GM23338 (cell line): ENCODE measurements at regions not wholly inside any gene's neighbourhood (a gene's known extent, or its start where the extent isn't known, plus 50 kb on each side); places are given as distances from the start of the nearest gene placed in this dataset.

Experiments used
- ATAC-seq: fragments of 200-7000 bp; cut with Tn5 transposase; 3 replicates; pipeline ENCODE4 v1.9.1; 2020
- DNase-seq: peaks from one replicate; pipeline ENCODE4 v3.0.0-alpha.2; 2015; ENCODE audit warnings: low spot score
- H2AFZ ChIP-seq: fragments of 200-600 bp; sonication (generic); 2 replicates; pipeline ENCODE4 v1.8.0; 2016; ENCODE audit warnings: antibody characterized with exemption, mild to moderate bottlenecking, moderate library complexity
- H3F3A ChIP-seq: fragments of 200-600 bp; sonication (generic); replicated peaks from 2 replicates; pipeline ENCODE4 v1.8.0; 2017; ENCODE audit warnings: antibody characterized with exemption, mixed run types, low read depth
- H3K27ac ChIP-seq: fragments of 200-600 bp; sonication (generic); 2 replicates; pipeline ENCODE4 v1.6.1; 2016; ENCODE audit warnings: low read depth
- H3K27me3 ChIP-seq: fragments of 200-600 bp; sonication (generic); 2 replicates; pipeline ENCODE4 v1.8.0; 2016; ENCODE audit warnings: mild to moderate bottlenecking, mixed run types, moderate library complexity; ENCODE audit not compliant: insufficient read depth
- H3K36me3 ChIP-seq: fragments of 200-600 bp; sonication (generic); 2 replicates; pipeline ENCODE4 v1.8.0; 2016; ENCODE audit warnings: mild to moderate bottlenecking; ENCODE audit not compliant: insufficient read depth
- H3K4me1 ChIP-seq: fragments of 200-600 bp; sonication (generic); 2 replicates; pipeline ENCODE4 v1.8.0; 2016; ENCODE audit warnings: mild to moderate bottlenecking, moderate library complexity; ENCODE audit not compliant: insufficient read depth
- H3K4me2 ChIP-seq: fragments of 200-600 bp; sonication (generic); 2 replicates; pipeline ENCODE4 v1.7.1; 2017; ENCODE audit warnings: mixed run types
- H3K4me3 ChIP-seq: fragments of 200-600 bp; sonication (generic); 2 replicates; pipeline ENCODE4 v1.6.1; 2016; ENCODE audit warnings: mixed run types
- H3K79me2 ChIP-seq: fragments of 200-600 bp; sonication (generic); replicated peaks from 2 replicates; pipeline ENCODE4 v1.8.0; 2017; ENCODE audit warnings: mild to moderate bottlenecking; ENCODE audit not compliant: insufficient read depth
- H3K9me2 ChIP-seq: fragments of 200-600 bp; sonication (generic); 2 replicates; pipeline ENCODE4 v1.8.0; 2017; ENCODE audit not compliant: insufficient read depth
- H4K20me1 ChIP-seq: fragments of 200-600 bp; sonication (generic); replicated peaks from 2 replicates; pipeline ENCODE4 v1.8.0; 2017; ENCODE audit warnings: mild to moderate bottlenecking; ENCODE audit not compliant: insufficient read depth
- H3K27ac Mint-ChIP-seq: 2 replicates; pipeline ENCODE4 v1.8.0; 2020; ENCODE audit warnings: inconsistent platforms, mild to moderate bottlenecking, moderate library complexity, mixed read lengths
- H3K27me3 Mint-ChIP-seq: 3 replicates; pipeline ENCODE4 v1.8.0; 2022; ENCODE audit warnings: low read depth, mild to moderate bottlenecking, moderate library complexity, mixed read lengths, inconsistent platforms; ENCODE audit not compliant: insufficient read depth, poor library complexity
- H3K36me3 Mint-ChIP-seq: 3 replicates; pipeline ENCODE4 v1.8.0; 2021; ENCODE audit warnings: low read depth, mild to moderate bottlenecking, inconsistent platforms, moderate library complexity, mixed read lengths
- H3K4me1 Mint-ChIP-seq: 3 replicates; pipeline ENCODE4 v1.8.0; 2020; ENCODE audit warnings: mild to moderate bottlenecking, inconsistent platforms, mixed read lengths
- H3K4me3 Mint-ChIP-seq: 3 replicates; pipeline ENCODE4 v1.8.0; 2021; ENCODE audit warnings: moderate library complexity, mild to moderate bottlenecking, inconsistent platforms, mixed read lengths
- H3K9me3 Mint-ChIP-seq: 3 replicates; pipeline ENCODE4 v1.8.0; 2020; ENCODE audit warnings: moderate library complexity, mild to moderate bottlenecking, inconsistent platforms, mixed read lengths
- EZH2phosphoT487 ChIP-seq: fragments of 200-600 bp; sonication (generic); IDR thresholded peaks from one replicate; pipeline ENCODE4 v1.8.1; 2018; ENCODE audit warnings: antibody characterized with exemption; ENCODE audit not compliant: unreplicated experiment
- NANOG ChIP-seq: IDR thresholded peaks from 2 replicates; pipeline ENCODE4 v1.6.1; 2016; ENCODE audit warnings: antibody characterized with exemption, borderline replicate concordance
- POLR2AphosphoS5 ChIP-seq: IDR thresholded peaks from 2 replicates; pipeline ENCODE4 v1.6.1; 2016; ENCODE audit warnings: antibody characterized with exemption, low read depth
- ZNF114 ChIP-seq: fragments of 250-450 bp; sonication (Bioruptor Pico); IDR thresholded peaks from 2 replicates; pipeline ENCODE4 v1.5.0; 2020; ENCODE audit warnings: mild to moderate bottlenecking, moderate library complexity
- ZNF331 ChIP-seq: fragments of 250-450 bp; sonication (Bioruptor Pico); IDR thresholded peaks from 2 replicates; pipeline ENCODE4 v1.5.0; 2020; ENCODE audit warnings: low read depth, mild to moderate bottlenecking, moderate library complexity
- TF ChIP-seq, protein P1 (sequence below): fragments of 250-450 bp; sonication (Bioruptor Pico); IDR thresholded peaks from 2 replicates; pipeline ENCODE4 v1.5.0; 2020; ENCODE audit warnings: mild to moderate bottlenecking, moderate library complexity

- TF ChIP-seq, protein P1, sequence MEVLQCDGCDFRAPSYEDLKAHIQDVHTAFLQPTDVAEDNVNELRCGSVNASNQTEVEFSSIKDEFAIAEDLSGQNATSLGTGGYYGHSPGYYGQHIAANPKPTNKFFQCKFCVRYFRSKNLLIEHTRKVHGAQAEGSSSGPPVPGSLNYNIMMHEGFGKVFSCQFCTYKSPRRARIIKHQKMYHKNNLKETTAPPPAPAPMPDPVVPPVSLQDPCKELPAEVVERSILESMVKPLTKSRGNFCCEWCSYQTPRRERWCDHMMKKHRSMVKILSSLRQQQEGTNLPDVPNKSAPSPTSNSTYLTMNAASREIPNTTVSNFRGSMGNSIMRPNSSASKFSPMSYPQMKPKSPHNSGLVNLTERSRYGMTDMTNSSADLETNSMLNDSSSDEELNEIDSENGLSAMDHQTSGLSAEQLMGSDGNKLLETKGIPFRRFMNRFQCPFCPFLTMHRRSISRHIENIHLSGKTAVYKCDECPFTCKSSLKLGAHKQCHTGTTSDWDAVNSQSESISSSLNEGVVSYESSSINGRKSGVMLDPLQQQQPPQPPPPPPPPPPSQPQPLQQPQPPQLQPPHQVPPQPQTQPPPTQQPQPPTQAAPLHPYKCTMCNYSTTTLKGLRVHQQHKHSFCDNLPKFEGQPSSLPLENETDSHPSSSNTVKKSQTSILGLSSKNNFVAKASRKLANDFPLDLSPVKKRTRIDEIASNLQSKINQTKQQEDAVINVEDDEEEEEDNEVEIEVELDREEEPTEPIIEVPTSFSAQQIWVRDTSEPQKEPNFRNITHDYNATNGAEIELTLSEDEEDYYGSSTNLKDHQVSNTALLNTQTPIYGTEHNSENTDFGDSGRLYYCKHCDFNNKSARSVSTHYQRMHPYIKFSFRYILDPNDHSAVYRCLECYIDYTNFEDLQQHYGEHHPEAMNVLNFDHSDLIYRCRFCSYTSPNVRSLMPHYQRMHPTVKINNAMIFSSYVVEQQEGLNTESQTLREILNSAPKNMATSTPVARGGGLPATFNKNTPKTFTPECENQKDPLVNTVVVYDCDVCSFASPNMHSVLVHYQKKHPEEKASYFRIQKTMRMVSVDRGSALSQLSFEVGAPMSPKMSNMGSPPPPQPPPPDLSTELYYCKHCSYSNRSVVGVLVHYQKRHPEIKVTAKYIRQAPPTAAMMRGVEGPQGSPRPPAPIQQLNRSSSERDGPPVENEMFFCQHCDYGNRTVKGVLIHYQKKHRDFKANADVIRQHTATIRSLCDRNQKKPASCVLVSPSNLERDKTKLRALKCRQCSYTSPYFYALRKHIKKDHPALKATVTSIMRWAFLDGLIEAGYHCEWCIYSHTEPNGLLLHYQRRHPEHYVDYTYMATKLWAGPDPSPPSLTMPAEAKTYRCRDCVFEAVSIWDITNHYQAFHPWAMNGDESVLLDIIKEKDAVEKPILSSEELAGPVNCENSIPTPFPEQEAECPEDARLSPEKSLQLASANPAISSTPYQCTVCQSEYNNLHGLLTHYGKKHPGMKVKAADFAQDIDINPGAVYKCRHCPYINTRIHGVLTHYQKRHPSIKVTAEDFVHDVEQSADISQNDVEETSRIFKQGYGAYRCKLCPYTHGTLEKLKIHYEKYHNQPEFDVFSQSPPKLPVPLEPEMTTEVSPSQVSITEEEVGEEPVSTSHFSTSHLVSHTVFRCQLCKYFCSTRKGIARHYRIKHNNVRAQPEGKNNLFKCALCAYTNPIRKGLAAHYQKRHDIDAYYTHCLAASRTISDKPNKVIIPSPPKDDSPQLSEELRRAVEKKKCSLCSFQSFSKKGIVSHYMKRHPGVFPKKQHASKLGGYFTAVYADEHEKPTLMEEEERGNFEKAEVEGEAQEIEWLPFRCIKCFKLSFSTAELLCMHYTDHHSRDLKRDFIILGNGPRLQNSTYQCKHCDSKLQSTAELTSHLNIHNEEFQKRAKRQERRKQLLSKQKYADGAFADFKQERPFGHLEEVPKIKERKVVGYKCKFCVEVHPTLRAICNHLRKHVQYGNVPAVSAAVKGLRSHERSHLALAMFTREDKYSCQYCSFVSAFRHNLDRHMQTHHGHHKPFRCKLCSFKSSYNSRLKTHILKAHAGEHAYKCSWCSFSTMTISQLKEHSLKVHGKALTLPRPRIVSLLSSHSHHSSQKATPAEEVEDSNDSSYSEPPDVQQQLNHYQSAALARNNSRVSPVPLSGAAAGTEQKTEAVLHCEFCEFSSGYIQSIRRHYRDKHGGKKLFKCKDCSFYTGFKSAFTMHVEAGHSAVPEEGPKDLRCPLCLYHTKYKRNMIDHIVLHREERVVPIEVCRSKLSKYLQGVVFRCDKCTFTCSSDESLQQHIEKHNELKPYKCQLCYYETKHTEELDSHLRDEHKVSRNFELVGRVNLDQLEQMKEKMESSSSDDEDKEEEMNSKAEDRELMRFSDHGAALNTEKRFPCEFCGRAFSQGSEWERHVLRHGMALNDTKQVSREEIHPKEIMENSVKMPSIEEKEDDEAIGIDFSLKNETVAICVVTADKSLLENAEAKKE (CRISPR knock-in tag), result no peak
- TF ChIP-seq POLR2AphosphoS5, result no peak
- TF ChIP-seq ZNF114, result no peak
- TF ChIP-seq EZH2phosphoT487, result no peak
- TF ChIP-seq ZNF331 (CRISPR knock-in tag), result no peak
Observed at GRCh38 chr6:1463751-1464426, 74.5 kb downstream of the FOXF2 start (continued).

DNA sequence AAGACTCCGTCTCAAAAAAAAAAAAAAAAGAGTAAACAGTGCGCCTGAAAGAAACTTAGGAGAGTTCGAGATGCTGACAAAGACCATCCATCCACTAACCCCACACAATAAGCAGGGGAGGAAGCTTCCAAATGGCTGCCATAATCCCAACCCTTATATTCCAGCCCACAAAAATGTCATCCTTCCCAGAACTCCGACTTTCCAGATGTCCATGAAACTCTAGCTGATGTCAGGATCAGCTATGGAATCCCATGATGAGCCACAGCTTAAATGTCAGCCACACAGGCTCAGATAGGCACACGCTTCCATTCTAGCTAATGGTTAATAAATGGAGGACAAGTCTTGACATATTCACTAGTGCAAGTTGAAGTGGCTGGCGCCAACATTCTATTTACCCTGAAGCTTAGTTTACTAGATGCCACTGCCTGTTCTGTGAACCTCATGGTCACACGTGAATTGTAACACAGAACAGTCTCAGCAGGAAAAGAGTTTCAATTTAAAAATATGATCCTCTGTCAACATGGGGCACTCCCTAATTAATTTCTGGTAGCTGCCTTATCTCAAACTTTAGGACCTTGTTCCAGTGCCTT is 75.5 kb downstream of the FOXF2 start:
- Histone ChIP-seq H3K27ac (no peak overlapping the region), H2AFZ (no peak overlapping the region), H3F3A (no peaks in the 10 kb centered on the region), H3K4me3 (no peak overlapping the region), H3K36me3 (no peaks in the 10 kb centered on the region), H3K9me2 (no peaks in the 10 kb centered on the region), H3K79me2 (no peaks in the 10 kb centered on the region), H4K20me1 (no peaks in the 10 kb centered on the region), H3K27me3 (no peaks in the 10 kb centered on the region), H3K4me1 (peaks cover 31% of the 10 kb centered on the region), H3K4me2 (no peak overlapping the region)
- ATAC-seq, result no peak
- Mint-ChIP-seq H3K4me1 (peaks cover 32% of the 10 kb centered on the region), H3K27me3 (peaks cover 2% of the 10 kb centered on the region), H3K27ac (no peak overlapping the region), H3K36me3 (no peaks in the 10 kb centered on the region), H3K4me3 (no peak overlapping the region), H3K9me3 (no peaks in the 10 kb centered on the region; the same call in 2 of the 3 replicates)
- no peak for DNase-seq
- no peak for TF ChIP-seq EZH2phosphoT487
- TF ChIP-seq ZNF331 (CRISPR knock-in tag), result no peak
- TF ChIP-seq NANOG, result no peak
- TF ChIP-seq, protein P1 (CRISPR knock-in tag), result no peak
